Osteoblast (primary cell): ENCODE measurements at regions not wholly inside any gene's neighbourhood (a gene's known extent, or its start where the extent isn't known, plus 50 kb on each side); places are given as distances from the start of the nearest gene placed in this dataset.

Experiments used
- DNase-seq: peaks from one replicate; pipeline ENCODE4 v3.0.0; 2011; ENCODE audit warnings: low spot score, mixed read lengths; ENCODE audit not compliant: insufficient read length; ENCODE audit errors: missing footprints
- H2AFZ ChIP-seq: 2 replicates; pipeline ENCODE4 v1.6.0; 2011; ENCODE audit warnings: mild to moderate bottlenecking, low read length
- H3K27ac ChIP-seq: 2 replicates; pipeline ENCODE4 v1.5.1; 2011; ENCODE audit warnings: mild to moderate bottlenecking, low read depth, low read length, moderate library complexity
- H3K27me3 ChIP-seq: 2 replicates; pipeline ENCODE4 v1.6.0; 2012; ENCODE audit warnings: mild to moderate bottlenecking, control low read depth, inconsistent platforms, low read length, moderate library complexity; ENCODE audit not compliant: insufficient read depth
- H3K36me3 ChIP-seq: 2 replicates; pipeline ENCODE4 v1.5.1; 2011; ENCODE audit warnings: mild to moderate bottlenecking, low read length, control low read depth, moderate library complexity; ENCODE audit not compliant: insufficient read depth
- H3K4me1 ChIP-seq: 2 replicates; pipeline ENCODE4 v1.5.1; 2011; ENCODE audit warnings: mild to moderate bottlenecking, low read length, control low read depth, moderate library complexity; ENCODE audit not compliant: insufficient read depth
- H3K4me2 ChIP-seq: 2 replicates; pipeline ENCODE4 v1.6.0; 2011; ENCODE audit warnings: mild to moderate bottlenecking, low read length; ENCODE audit not compliant: insufficient read depth
- H3K4me3 ChIP-seq: fragments of 200-600 bp; sonication (generic); 3 replicates; pipeline ENCODE4 v1.5.1; 2012; ENCODE audit warnings: mild to moderate bottlenecking, low read length, inconsistent platforms; ENCODE audit not compliant: insufficient read depth
- H3K79me2 ChIP-seq: 2 replicates; pipeline ENCODE4 v1.6.0; 2012; ENCODE audit warnings: mild to moderate bottlenecking, low read length, control low read depth, inconsistent platforms; ENCODE audit not compliant: insufficient read depth
- H3K9me3 ChIP-seq: 2 replicates; pipeline ENCODE4 v1.5.1; 2011; ENCODE audit warnings: low read depth, low read length, control low read depth
- H4K20me1 ChIP-seq: 2 replicates; pipeline ENCODE4 v1.6.0; 2012; ENCODE audit warnings: mild to moderate bottlenecking, low read length, control low read depth; ENCODE audit not compliant: insufficient read depth
- CTCF ChIP-seq: IDR thresholded peaks from 2 replicates; pipeline ENCODE4 v1.5.1; 2011; ENCODE audit warnings: mild to moderate bottlenecking, low read depth, low read length, moderate library complexity; ENCODE audit errors: extremely low read depth

- Histone ChIP-seq H3K79me2 (no peaks in the 10 kb centered on the region), H4K20me1 (no peaks in the 10 kb centered on the region), H3K27ac (no peak overlapping the region), H3K9me3 (no peaks in the 10 kb centered on the region), H3K27me3 (no peaks in the 10 kb centered on the region), H3K4me1 (no peaks in the 10 kb centered on the region), H2AFZ (no peak overlapping the region), H3K4me3 (no peak overlapping the region), H3K4me2 (no peak overlapping the region), H3K36me3 (no peaks in the 10 kb centered on the region)
- TF ChIP-seq CTCF, result no peak
- no peak for DNase-seq
Measured at GRCh38 chr14:82830596-82830995, 1296.9 kb upstream of the SEL1L start.

DNA sequence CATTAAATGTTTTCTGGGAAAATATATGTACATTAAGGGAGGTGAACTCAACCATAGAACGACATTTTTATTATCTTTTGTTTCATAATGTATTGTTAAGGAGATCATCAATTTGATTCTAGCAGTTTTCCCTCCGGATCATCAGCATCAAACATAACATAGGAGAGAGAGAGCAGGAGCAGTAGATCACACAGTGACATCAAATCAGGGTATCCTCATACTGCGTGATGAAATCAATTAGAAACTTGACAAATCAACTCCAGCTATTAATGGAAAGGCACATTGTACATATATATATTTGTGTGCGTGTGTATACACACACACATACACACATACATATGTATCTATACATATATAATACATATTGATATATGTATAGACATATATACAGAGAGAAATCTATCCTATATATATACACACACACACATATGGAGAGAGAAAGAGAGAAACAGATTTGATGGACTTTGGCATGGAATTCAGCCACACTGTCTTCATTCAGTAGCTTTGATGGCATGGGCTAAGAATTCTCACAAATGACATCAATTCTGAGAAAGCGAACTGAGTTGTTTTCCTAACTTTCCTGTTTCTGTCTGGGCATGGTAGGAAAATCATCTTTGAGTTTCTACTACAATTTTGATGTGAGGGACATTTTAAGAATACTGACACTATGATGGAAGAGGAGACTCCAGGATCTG is 1302.8 kb upstream of the SEL1L start:
- H3K79me2 ChIP-seq, result no peaks in the 10 kb centered on the region
- H3K27me3 ChIP-seq, result no peaks in the 10 kb centered on the region
- no peak overlapping the region for H3K27ac ChIP-seq
- H3K4me2 ChIP-seq, result no peak overlapping the region
- H3K4me1 ChIP-seq, result no peaks in the 10 kb centered on the region
- no peak for DNase-seq
- H3K4me3 ChIP-seq, result no peak overlapping the region
- H4K20me1 ChIP-seq, result no peaks in the 10 kb centered on the region
- no peak overlapping the region for H2AFZ ChIP-seq
- no peak for TF ChIP-seq CTCF
- no peaks in the 10 kb centered on the region for H3K9me3 ChIP-seq
- H3K36me3 ChIP-seq, result no peaks in the 10 kb centered on the region

- Histone ChIP-seq H3K27me3 (no peaks in the 10 kb centered on the region), H2AFZ (no peak overlapping the region), H3K9me3 (no peaks in the 10 kb centered on the region), H3K79me2 (no peaks in the 10 kb centered on the region), H3K36me3 (no peaks in the 10 kb centered on the region), H3K4me3 (no peak overlapping the region), H3K4me1 (no peaks in the 10 kb centered on the region), H4K20me1 (no peaks in the 10 kb centered on the region), H3K4me2 (no peak overlapping the region), H3K27ac (no peak overlapping the region)
- DNase-seq, result no peak
- no peak for TF ChIP-seq CTCF
Measured at GRCh38 chr14:82837611-82838140, 1304.0 kb upstream of the SEL1L start.

DNA sequence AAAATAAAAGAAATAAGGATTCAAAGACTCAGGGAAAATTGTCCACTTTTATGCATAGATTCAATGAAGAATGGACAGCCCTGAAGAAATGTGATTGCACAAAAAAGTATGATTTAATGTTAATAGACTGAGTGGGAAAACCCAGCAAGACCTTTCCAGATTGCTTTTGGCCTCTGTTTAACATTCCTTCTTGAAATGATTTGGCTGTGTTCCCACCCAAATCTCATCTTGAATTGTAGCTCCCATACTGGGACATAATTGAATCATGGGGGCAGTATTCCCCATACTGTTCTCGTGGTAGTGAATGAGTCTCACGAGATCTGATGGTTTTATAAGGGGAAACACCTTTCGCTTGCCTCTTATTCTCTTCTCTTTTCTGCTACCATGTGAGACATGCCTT is 1316.9 kb upstream of the SEL1L start:
- Histone ChIP-seq H3K9me3 (no peaks in the 10 kb centered on the region), H3K4me2 (no peak overlapping the region), H3K27me3 (no peaks in the 10 kb centered on the region), H3K36me3 (no peaks in the 10 kb centered on the region), H3K27ac (no peak overlapping the region), H3K4me3 (no peak overlapping the region), H3K4me1 (no peaks in the 10 kb centered on the region), H2AFZ (no peak overlapping the region), H3K79me2 (no peaks in the 10 kb centered on the region), H4K20me1 (no peaks in the 10 kb centered on the region)
- TF ChIP-seq CTCF, result no peak
- no peak for DNase-seq
